CD4-positive, alpha-beta T cell treated with Interleukin-21 for 1 hour (primary cell): ENCODE measurements at regions not wholly inside any gene's neighbourhood (a gene's known extent, or its start where the extent isn't known, plus 50 kb on each side); places are given as distances from the start of the nearest gene placed in this dataset.
"Not testable (repeated sequence)": the region's sequence is repeated elsewhere in the genome, so short reads cannot be mapped to it uniquely, and the experiment has no call there.

Experiments
- DNase-seq: peaks from one replicate; pipeline ENCODE4 v3.0.0-alpha.2; 2020

- DNase-seq, result no peak
Measured at GRCh38 chr2:240383099-240383758, 52.2 kb upstream of the GPC1 start.

- no peak for DNase-seq
Measured at GRCh38 chr2:240383871-240384700, 51.4 kb upstream of the GPC1 start.

- DNase-seq, result no peak
Measured at GRCh38 chr2:240384711-240385450, 50.6 kb upstream of the GPC1 start.

- not testable (repeated sequence) for DNase-seq
Measured at GRCh38 chr2:240385451-240386161, 49.9 kb upstream of the GPC1 start.
